ENCODE measurements at regions not wholly inside any gene's neighbourhood (a gene's known extent, or its start where the extent isn't known, plus 50 kb on each side); places are given as distances from the start of the nearest gene placed in this dataset.

DNA sequence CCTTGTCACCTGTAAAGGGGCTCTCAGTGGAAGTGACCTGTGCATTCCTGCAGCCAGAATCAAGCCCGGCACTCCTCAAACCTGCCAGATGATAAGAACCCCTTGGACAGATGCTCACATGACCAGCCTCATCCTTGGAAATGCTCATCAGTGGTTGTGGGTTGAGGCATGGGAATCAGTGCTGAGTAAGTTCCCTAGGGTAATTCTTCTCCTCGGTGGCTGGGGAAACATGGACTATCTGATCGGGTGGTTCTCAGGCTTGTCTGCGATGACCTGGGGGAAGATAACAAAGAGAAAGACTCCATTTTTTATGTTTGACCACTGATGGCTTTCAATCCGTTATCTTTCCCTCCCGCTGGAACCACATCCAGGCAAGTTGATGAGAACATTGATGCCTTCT is 84.0 kb downstream of the SPP2 start:
- DNase-seq (ENCODE audit: low read depth in 4 of 4, low spot score in 1 of 4) = no peak

DNA sequence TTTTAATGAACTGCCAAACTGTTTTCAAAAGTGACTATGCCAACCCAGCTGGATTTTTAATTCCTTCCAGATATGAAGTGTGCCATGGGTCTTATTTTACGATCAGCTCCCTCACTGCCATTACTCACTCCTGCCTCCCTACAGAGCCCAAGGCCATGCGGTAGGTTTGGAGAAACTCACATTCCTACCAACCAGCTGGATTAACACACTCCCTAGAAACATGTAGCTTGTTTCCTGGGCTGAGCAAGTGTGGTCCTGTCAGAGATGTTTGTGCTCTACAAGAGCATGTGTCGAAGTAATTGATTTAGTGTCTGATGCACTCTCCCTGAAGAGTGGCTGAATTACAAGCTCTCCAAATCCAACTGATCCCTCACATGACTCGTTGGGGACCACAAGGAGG is 82.5 kb downstream of the SPP2 start:
- no peak for DNase-seq (ENCODE audit: low read depth in 4 of 4, low spot score in 1 of 4)

GRCh38 chr2:234130777-234131181 is 80.3 kb downstream of the SPP2 start:
- DNase-seq (ENCODE audit: low read depth in 4 of 4, low spot score in 1 of 4) = no peak

- DNase-seq (ENCODE audit: low read depth in 4 of 4, low spot score in 1 of 4) = no peak
Observed at GRCh38 chr2:234128606-234129005, 78.1 kb downstream of the SPP2 start.

All from stimulated activated CD4-positive, alpha-beta T cell treated with anti-CD3 and anti-CD28 coated beads, Interleukin-1b, Interleukin-23, amount 100 ng/mL, for 24 hours (primary cell).